ENCODE measurements at regions not wholly inside any gene's neighbourhood (a gene's known extent, or its start where the extent isn't known, plus 50 kb on each side); places are given as distances from the start of the nearest gene placed in this dataset.
"Not testable (repeated sequence)": the region's sequence is repeated elsewhere in the genome, so short reads cannot be mapped to it uniquely, and the experiment has no call there.

GRCh38 chr16:88128556-88128955 is 177.3 kb downstream of the BANP start:
- H3K4me3 ChIP-seq (ENCODE audit: low read depth, low read length) = no peak overlapping the region
- TF ChIP-seq, protein P1, sequence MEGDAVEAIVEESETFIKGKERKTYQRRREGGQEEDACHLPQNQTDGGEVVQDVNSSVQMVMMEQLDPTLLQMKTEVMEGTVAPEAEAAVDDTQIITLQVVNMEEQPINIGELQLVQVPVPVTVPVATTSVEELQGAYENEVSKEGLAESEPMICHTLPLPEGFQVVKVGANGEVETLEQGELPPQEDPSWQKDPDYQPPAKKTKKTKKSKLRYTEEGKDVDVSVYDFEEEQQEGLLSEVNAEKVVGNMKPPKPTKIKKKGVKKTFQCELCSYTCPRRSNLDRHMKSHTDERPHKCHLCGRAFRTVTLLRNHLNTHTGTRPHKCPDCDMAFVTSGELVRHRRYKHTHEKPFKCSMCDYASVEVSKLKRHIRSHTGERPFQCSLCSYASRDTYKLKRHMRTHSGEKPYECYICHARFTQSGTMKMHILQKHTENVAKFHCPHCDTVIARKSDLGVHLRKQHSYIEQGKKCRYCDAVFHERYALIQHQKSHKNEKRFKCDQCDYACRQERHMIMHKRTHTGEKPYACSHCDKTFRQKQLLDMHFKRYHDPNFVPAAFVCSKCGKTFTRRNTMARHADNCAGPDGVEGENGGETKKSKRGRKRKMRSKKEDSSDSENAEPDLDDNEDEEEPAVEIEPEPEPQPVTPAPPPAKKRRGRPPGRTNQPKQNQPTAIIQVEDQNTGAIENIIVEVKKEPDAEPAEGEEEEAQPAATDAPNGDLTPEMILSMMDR (IDR thresholded peaks at IDR 0.05; ENCODE audit: borderline replicate concordance, insufficient read depth, low read depth, low read length) = no peak

DNA sequence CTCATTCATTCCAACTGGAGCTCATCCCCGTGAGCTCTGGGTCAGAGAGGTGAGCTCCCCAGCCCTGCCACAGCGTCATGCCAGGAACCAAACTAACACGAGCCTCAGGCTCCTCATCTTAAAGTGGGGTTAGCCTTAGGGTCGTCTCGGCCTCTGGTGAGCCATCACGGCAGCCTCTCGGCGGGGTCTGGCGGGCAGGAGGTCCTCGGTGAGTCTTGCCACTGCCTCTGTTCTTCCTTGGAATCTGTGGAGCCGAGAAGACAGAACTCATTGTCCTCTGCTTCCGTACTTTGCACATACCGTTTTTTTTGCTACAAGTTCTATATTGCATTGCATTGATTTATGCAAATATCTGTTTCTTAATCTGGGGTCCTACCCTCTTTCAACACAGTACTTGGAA is 177.9 kb downstream of the BANP start:
- H3K4me3 ChIP-seq (ENCODE audit: low read depth, low read length) = not testable (repeated sequence)

DNA sequence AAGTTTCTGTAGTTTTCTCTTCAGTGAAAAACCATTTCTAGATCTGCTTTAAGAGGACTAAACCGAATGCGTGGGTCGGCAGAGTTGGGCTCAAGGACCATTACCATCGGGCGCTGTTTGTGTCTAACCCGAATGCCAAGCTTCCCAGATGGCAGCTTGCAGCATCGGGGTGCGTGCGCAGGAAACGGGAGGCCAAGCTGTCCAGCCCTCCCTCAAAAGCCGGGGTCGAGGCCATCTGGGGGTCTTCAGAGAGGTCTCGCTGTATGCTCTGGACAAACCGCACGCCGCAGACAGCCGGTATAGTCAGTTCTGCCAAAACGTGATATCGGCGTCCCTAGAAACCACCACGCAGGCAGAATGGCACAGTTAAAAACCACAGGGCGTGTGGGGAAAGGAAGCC is 178.8 kb downstream of the BANP start:
- H3K4me3 ChIP-seq (ENCODE audit: low read depth, low read length) = no peak overlapping the region
- TF ChIP-seq, protein P1 (IDR thresholded peaks at IDR 0.05; ENCODE audit: borderline replicate concordance, insufficient read depth, low read depth, low read length) = no peak

- no peak overlapping the region for H3K4me3 ChIP-seq (ENCODE audit: low read depth, low read length)
- TF ChIP-seq, protein P1 (IDR thresholded peaks at IDR 0.05; ENCODE audit: borderline replicate concordance, insufficient read depth, low read depth, low read length) = no peak
Observed at GRCh38 chr16:88130681-88131080, 179.4 kb downstream of the BANP start.

DNA sequence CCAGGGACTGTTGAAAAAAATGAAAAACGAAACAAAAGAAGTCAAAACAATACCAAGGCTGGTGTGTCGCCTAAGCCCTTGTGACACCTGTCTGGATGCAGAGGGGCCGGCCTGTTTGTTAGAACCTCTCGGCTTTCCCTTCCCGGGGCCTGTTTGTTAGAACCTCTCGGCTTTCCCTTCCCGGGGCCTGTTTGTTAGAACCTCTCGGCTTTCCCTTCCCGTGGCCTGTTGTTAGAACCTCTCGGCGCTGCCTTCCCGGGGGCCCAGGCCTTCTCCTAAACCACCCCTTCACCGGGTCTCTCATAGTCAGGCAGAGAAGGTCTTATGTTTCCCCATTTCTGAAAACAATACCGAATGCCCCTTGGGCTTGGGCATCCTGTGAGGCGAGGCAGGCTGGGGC is 180.0 kb downstream of the BANP start:
- TF ChIP-seq, protein P1 (IDR thresholded peaks at IDR 0.05; ENCODE audit: borderline replicate concordance, insufficient read depth, low read depth, low read length) = no peak
- H3K4me3 ChIP-seq (ENCODE audit: low read depth, low read length) = no peak overlapping the region

DNA sequence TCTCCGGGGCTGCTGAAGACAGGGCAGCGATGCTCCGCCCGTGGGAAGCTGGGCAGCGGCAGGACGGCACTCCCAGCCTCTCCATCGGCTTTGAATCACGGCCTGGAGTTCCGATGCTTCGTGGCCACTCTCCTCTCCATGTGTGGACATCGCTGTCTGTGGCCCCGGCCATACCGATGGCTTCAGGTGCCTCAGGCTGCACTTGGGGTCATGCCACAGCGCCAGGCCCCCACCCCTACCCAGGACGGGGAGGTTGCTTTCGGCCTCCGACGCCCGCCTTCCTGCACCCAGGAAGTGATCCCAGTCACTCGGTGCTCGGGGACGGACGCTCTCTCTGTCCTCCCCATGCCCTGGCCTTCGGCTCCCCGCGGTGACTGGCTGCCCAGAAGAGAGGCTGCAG is 180.7 kb downstream of the BANP start:
- TF ChIP-seq, protein P1 (IDR thresholded peaks at IDR 0.05; ENCODE audit: borderline replicate concordance, insufficient read depth, low read depth, low read length) = no peak
- no peak overlapping the region for H3K4me3 ChIP-seq (ENCODE audit: low read depth, low read length)

GRCh38 chr16:88132836-88133506 is 181.7 kb downstream of the BANP start:
- TF ChIP-seq, protein P1 (IDR thresholded peaks at IDR 0.05; ENCODE audit: borderline replicate concordance, insufficient read depth, low read depth, low read length) = no peak
- no peak overlapping the region for H3K4me3 ChIP-seq (ENCODE audit: low read depth, low read length)

DNA sequence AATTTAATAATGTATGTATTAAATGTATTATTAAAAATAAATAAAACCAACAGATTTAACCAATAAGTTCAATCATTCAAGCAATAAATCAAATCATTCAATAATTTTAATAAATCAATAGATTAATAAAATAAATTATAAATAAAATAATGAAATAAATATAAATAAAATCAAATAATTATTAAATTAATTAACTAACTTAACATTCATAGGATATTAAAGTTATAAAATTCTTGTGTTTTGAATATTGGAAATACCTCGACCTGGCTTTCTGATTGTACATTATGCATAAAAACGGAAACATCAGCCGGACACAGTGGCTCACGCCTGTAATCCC is 182.2 kb downstream of the BANP start:
- no peak overlapping the region for H3K4me3 ChIP-seq (ENCODE audit: low read depth, low read length)
- TF ChIP-seq, protein P1 (IDR thresholded peaks at IDR 0.05; ENCODE audit: borderline replicate concordance, insufficient read depth, low read depth, low read length) = no peak

GRCh38 chr16:88134172-88134898 is 183.1 kb downstream of the BANP start:
- not testable (repeated sequence) for H3K4me3 ChIP-seq (ENCODE audit: low read depth, low read length)

- not testable (repeated sequence) for H3K4me3 ChIP-seq (ENCODE audit: low read depth, low read length)
Observed at GRCh38 chr16:88134899-88135682, 183.9 kb downstream of the BANP start.

Measured in GM12875 (cell line).